Caco-2 (cell line): ENCODE measurements at regions not wholly inside any gene's neighbourhood (a gene's known extent, or its start where the extent isn't known, plus 50 kb on each side); places are given as distances from the start of the nearest gene placed in this dataset.

ENCODE experiments used
- BruUV-seq: library from RNA; stranded (reverse); fragments of 400-500 nt; replicated peaks from 2 replicates; lab custom pipeline; 2021; lab: Mats Ljungman, UMichigan
- CTCF ChIA-PET: fragments of 300-600 bp; sonication (Branson Sonifier 250); formaldehyde crosslinking; loops from one replicate; lab custom pipeline; 2022; ENCODE audit warnings: antibody characterized with exemption; lab: Charles Lee
- POLR2A ChIA-PET: fragments of 300-600 bp; sonication (Branson Sonifier 250); formaldehyde crosslinking; loops from one replicate; lab custom pipeline; 2022; ENCODE audit warnings: antibody characterized with exemption; lab: Charles Lee
- DNase-seq, 2 experiments: peaks; one replicate each; pipeline versions ENCODE4 v3.0.0 to v3.0.0-alpha.2; 2020 to 2022
- H3K27me3 ChIP-seq: replicated peaks from 2 replicates; pipeline ENCODE4 v1.6.0; 2011; ENCODE audit warnings: low read length; ENCODE audit not compliant: control insufficient read depth, insufficient read depth
- H3K36me3 ChIP-seq: 2 replicates; pipeline ENCODE4 v1.5.1; 2011; ENCODE audit warnings: low read length; ENCODE audit not compliant: control insufficient read depth, insufficient read depth
- H3K4me1 ChIP-seq: fragments of 250-450 bp; sonication (Bioruptor Pico); 2 replicates; pipeline ENCODE4 v1.5.1; 2020; ENCODE audit warnings: mild to moderate bottlenecking
- H3K4me3 ChIP-seq: 2 replicates; pipeline ENCODE4 v1.5.1; 2011; ENCODE audit warnings: low read depth, mild to moderate bottlenecking, control low read depth, low read length
- H3K9me3 ChIP-seq: fragments of 250-450 bp; sonication (Bioruptor Pico); 2 replicates; pipeline ENCODE4 v1.5.1; 2020; ENCODE audit warnings: mild to moderate bottlenecking, moderate library complexity
- H3K27ac Mint-ChIP-seq: one replicate; pipeline ENCODE4 v1.8.0; 2022; ENCODE audit warnings: mixed read lengths; ENCODE audit not compliant: unreplicated experiment
- H3K27me3 Mint-ChIP-seq: one replicate; pipeline ENCODE4 v1.8.0; 2022; ENCODE audit warnings: mixed read lengths; ENCODE audit not compliant: insufficient read depth, unreplicated experiment
- H3K36me3 Mint-ChIP-seq: one replicate; pipeline ENCODE4 v1.8.0; 2022; ENCODE audit warnings: mild to moderate bottlenecking, mixed read lengths; ENCODE audit not compliant: insufficient read depth, unreplicated experiment
- H3K4me1 Mint-ChIP-seq: one replicate; pipeline ENCODE4 v1.8.0; 2022; ENCODE audit warnings: low read depth, mixed read lengths; ENCODE audit not compliant: unreplicated experiment
- H3K4me3 Mint-ChIP-seq: one replicate; pipeline ENCODE4 v1.8.0; 2022; ENCODE audit warnings: mild to moderate bottlenecking, moderate library complexity, mixed read lengths; ENCODE audit not compliant: unreplicated experiment
- H3K9me3 Mint-ChIP-seq: one replicate; pipeline ENCODE4 v1.8.0; 2022; ENCODE audit warnings: mixed read lengths; ENCODE audit not compliant: unreplicated experiment
- intact Hi-C: fragments of 100-400 bp; cut with micrococcal nuclease; formaldehyde crosslinking; loops from one replicate; pipeline ENCODE4 v1.10.0; 2022; ENCODE audit not compliant: unreplicated experiment
- TF ChIP-seq, protein P1 (sequence below), 2 experiments: fragments of 200-600 bp in 1 of 2; IDR thresholded peaks; 1 replicate in 1 of 2; 2 replicates in 1 of 2; pipeline versions ENCODE4 v1.5.1 to v1.8.0; 2011 to 2022; ENCODE audit warnings: antibody characterized with exemption in 1 of 2, control low read depth in 1 of 2, inconsistent platforms in 1 of 2, low read depth in 1 of 2, low read length in 1 of 2, mild to moderate bottlenecking in 1 of 2, moderate library complexity in 1 of 2; ENCODE audit not compliant: insufficient read depth in 1 of 2, severe bottlenecking in 1 of 2, unreplicated experiment in 1 of 2

DNA sequence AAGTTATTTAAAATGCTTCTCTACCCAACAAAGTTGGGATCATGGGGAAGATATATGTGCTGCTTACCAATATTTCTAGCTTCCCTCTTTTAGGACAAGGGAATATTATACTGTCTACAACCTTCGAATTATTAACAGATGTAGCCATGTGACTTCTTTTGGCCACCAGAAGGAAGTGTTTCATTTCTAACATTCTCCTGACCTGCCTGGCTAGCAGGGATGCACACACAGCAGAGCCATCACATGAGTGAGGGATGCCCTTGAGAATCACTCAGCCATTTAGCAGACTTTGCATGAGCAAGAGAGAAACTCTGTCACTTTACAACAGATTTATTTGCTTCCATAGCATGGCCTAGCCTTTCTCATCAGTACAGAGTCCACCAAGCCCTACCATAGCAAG is 230.7 kb upstream of the MARCKS start:
- H3K4me3 Mint-ChIP-seq: no peak overlapping the region
- H3K4me3 ChIP-seq: no peak overlapping the region
- H3K4me1 Mint-ChIP-seq: peaks cover 21% of the 10 kb centered on the region
- no peak overlapping the region for H3K27ac Mint-ChIP-seq
- no peaks in the 10 kb centered on the region for H3K9me3 ChIP-seq
- H3K9me3 Mint-ChIP-seq: no peaks in the 10 kb centered on the region
- intact Hi-C loops: no loop called here
- H3K36me3 Mint-ChIP-seq: no peaks in the 10 kb centered on the region
- H3K36me3 ChIP-seq: no peaks in the 10 kb centered on the region
- peaks cover 14% of the 10 kb centered on the region for H3K4me1 ChIP-seq
- no peaks in the 10 kb centered on the region for H3K27me3 Mint-ChIP-seq
- POLR2A ChIA-PET: no interaction called here
- no peak for DNase-seq
- no peaks in the 10 kb centered on the region for H3K27me3 ChIP-seq
- BruUV-seq: no TSS peak
- TF ChIP-seq, protein P1, sequence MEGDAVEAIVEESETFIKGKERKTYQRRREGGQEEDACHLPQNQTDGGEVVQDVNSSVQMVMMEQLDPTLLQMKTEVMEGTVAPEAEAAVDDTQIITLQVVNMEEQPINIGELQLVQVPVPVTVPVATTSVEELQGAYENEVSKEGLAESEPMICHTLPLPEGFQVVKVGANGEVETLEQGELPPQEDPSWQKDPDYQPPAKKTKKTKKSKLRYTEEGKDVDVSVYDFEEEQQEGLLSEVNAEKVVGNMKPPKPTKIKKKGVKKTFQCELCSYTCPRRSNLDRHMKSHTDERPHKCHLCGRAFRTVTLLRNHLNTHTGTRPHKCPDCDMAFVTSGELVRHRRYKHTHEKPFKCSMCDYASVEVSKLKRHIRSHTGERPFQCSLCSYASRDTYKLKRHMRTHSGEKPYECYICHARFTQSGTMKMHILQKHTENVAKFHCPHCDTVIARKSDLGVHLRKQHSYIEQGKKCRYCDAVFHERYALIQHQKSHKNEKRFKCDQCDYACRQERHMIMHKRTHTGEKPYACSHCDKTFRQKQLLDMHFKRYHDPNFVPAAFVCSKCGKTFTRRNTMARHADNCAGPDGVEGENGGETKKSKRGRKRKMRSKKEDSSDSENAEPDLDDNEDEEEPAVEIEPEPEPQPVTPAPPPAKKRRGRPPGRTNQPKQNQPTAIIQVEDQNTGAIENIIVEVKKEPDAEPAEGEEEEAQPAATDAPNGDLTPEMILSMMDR (IDR thresholded peaks at IDR 0.05; ENCODE audit: insufficient read depth in 1 of 2, low read depth in 1 of 2, low read length in 1 of 2, severe bottlenecking in 1 of 2, unreplicated experiment in 1 of 2): no peak
- CTCF ChIA-PET: no interaction called here

DNA sequence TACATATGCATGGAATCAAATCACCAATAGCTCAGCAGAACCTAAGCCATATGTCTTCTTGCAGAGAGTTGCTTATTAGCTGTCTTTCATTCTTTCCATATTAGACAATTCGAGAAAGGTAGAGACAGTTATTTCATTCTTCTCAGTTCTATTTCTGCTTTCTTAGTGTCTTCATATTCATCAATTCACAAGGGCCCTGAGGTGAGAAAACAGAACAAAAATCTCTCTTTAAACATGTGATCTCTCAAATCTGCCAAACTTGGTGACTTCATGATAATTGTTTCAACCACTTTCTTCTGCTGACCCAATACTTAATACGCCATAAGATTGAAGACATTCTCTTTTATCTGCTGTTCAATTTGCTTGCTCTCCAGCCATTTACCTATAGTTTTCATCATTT is 229.7 kb upstream of the MARCKS start:
- Mint-ChIP-seq H3K4me3 (no peak overlapping the region), H3K27ac (no peak overlapping the region), H3K27me3 (no peaks in the 10 kb centered on the region), H3K36me3 (no peaks in the 10 kb centered on the region), H3K9me3 (no peaks in the 10 kb centered on the region), H3K4me1 (peaks cover 21% of the 10 kb centered on the region)
- BruUV-seq: no TSS peak
- Histone ChIP-seq H3K36me3 (no peaks in the 10 kb centered on the region), H3K9me3 (no peaks in the 10 kb centered on the region), H3K27me3 (no peaks in the 10 kb centered on the region), H3K4me1 (peaks cover 23% of the 10 kb centered on the region), H3K4me3 (no peak overlapping the region)
- ChIA-PET POLR2A (interaction anchor here (0.6 kb wide), 1 partner anchor 95 kb away, joined by 3 read pairs; no protein-coding TSS in a partner anchor), CTCF (no interaction called here)
- TF ChIP-seq, protein P1 (IDR thresholded peaks at IDR 0.05; ENCODE audit: insufficient read depth in 1 of 2, low read depth in 1 of 2, low read length in 1 of 2, severe bottlenecking in 1 of 2, unreplicated experiment in 1 of 2): no peak
- intact Hi-C loops: no loop called here
- no peak for DNase-seq

DNA sequence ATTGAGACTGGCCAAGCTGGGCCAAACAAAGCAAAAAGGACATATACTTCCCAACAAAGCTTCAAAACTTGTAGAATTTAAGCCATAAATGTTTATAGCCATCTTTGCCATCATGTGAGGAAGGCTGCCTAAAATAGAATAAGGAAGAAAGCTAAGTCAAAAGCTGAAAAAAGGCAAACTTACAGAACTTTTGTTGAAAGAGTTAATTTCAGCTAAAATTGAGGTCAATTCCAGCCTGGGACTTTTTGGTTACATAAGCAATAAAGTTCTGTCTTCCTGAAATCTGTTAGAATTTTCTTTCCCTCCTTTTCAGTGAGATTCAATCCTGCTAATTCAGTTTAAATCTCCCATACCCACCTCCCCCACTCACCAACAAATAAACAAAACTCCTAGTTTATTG is 227.9 kb upstream of the MARCKS start:
- no peak overlapping the region for H3K4me3 ChIP-seq
- no peaks in the 10 kb centered on the region for H3K9me3 ChIP-seq
- POLR2A ChIA-PET: no interaction called here
- no peaks in the 10 kb centered on the region for H3K27me3 Mint-ChIP-seq
- H3K9me3 Mint-ChIP-seq: no peaks in the 10 kb centered on the region
- no peaks in the 10 kb centered on the region for H3K36me3 Mint-ChIP-seq
- H3K4me3 Mint-ChIP-seq: no peak overlapping the region
- no peaks in the 10 kb centered on the region for H3K36me3 ChIP-seq
- peaks cover 26% of the 10 kb centered on the region for H3K4me1 Mint-ChIP-seq
- TF ChIP-seq, protein P1 (IDR thresholded peaks at IDR 0.05; ENCODE audit: insufficient read depth in 1 of 2, low read depth in 1 of 2, low read length in 1 of 2, severe bottlenecking in 1 of 2, unreplicated experiment in 1 of 2): no peak
- no peaks in the 10 kb centered on the region for H3K27me3 ChIP-seq
- BruUV-seq: no TSS peak
- H3K4me1 ChIP-seq: peaks cover 38% of the 10 kb centered on the region
- no peak for DNase-seq
- CTCF ChIA-PET: no interaction called here
- intact Hi-C loops: no loop called here
- H3K27ac Mint-ChIP-seq: no peak overlapping the region
